Gastrocnemius medialis (tissue), 4 donors: ENCODE measurements at regions not wholly inside any gene's neighbourhood (a gene's known extent, or its start where the extent isn't known, plus 50 kb on each side); places are given as distances from the start of the nearest gene placed in this dataset.

Experiments
- POLR2A ChIP-seq, 2 donors: fragments of 450-650 bp; IDR thresholded peaks; one replicate each; pipeline ENCODE4 v1.6.1; 2017; ENCODE audit warnings: antibody characterized with exemption in 2 of 2, mild to moderate bottlenecking in 2 of 2, moderate library complexity in 2 of 2
- TF ChIP-seq, protein P1 (sequence below), 5 experiments: fragments of 450-650 bp in 3 of 5; fragments of 200-600 bp in 2 of 5; sonication (generic) in 2 of 5; IDR thresholded peaks in 4 of 5; conservative IDR thresholded peaks in 1 of 5; 1 replicate in 4 of 5; 2 replicates in 1 of 5; pipeline ENCODE4 v1.5.1; 2016 to 2019; ENCODE audit warnings: antibody characterized with exemption in 5 of 5, mild to moderate bottlenecking in 3 of 5, moderate library complexity in 3 of 5

DNA sequence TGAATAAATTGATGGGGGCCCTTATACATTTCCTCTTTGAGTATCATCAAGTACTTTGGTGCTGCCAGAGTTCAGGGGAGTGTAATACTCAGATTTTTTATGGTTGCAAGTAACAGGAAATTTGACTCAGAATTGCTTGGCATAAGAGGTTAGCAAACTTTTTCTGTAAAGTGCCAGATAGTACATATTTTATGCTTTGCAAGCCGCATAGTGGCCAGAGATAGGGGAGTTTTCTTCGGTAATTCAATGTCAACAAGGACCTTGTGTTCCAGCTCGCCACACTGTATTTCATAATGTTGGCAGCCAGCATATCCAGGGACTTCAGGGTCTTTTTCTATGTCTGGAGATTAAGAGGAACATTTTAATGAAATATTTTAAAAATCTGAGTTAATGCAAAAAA lies 51.0 kb upstream of the MARCHF10 start:
- no peak for TF ChIP-seq POLR2A (IDR thresholded peaks at IDR 0.05)
- TF ChIP-seq, protein P1, sequence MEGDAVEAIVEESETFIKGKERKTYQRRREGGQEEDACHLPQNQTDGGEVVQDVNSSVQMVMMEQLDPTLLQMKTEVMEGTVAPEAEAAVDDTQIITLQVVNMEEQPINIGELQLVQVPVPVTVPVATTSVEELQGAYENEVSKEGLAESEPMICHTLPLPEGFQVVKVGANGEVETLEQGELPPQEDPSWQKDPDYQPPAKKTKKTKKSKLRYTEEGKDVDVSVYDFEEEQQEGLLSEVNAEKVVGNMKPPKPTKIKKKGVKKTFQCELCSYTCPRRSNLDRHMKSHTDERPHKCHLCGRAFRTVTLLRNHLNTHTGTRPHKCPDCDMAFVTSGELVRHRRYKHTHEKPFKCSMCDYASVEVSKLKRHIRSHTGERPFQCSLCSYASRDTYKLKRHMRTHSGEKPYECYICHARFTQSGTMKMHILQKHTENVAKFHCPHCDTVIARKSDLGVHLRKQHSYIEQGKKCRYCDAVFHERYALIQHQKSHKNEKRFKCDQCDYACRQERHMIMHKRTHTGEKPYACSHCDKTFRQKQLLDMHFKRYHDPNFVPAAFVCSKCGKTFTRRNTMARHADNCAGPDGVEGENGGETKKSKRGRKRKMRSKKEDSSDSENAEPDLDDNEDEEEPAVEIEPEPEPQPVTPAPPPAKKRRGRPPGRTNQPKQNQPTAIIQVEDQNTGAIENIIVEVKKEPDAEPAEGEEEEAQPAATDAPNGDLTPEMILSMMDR (IDR thresholded peaks at IDR 0.05 in 4 of 5, conservative IDR thresholded peaks at IDR 0.05 in 1 of 5): no peak
